Endothelial cell of umbilical vein (primary cell): ENCODE measurements at regions not wholly inside any gene's neighbourhood (a gene's known extent, or its start where the extent isn't known, plus 50 kb on each side); places are given as distances from the start of the nearest gene placed in this dataset.

Source experiments
- JUN ChIP-seq: IDR thresholded peaks from 2 replicates; pipeline ENCODE4 v1.6.1; 2011; ENCODE audit warnings: borderline replicate concordance, low read depth; ENCODE audit not compliant: insufficient read length, insufficient read depth
- POLR2A ChIP-seq: IDR thresholded peaks from 2 replicates; pipeline ENCODE4 v1.6.1; 2012; ENCODE audit warnings: low read depth, mild to moderate bottlenecking, control low read depth, low read length
- POLR2AphosphoS5 ChIP-seq: IDR thresholded peaks from 2 replicates; pipeline ENCODE4 v1.6.1; 2012; ENCODE audit warnings: low read depth, mild to moderate bottlenecking, control low read depth, low read length, moderate library complexity; ENCODE audit not compliant: insufficient read depth
- TF ChIP-seq, protein P1 (sequence below), 2 donors: IDR thresholded peaks; 1 replicate in 1 of 2; 2 replicates in 1 of 2; pipeline ENCODE4 v1.5.1; 2011; ENCODE audit warnings: low read length in 2 of 2, mild to moderate bottlenecking in 2 of 2, moderate library complexity in 2 of 2, control low read depth in 1 of 2, inconsistent platforms in 1 of 2, low read depth in 1 of 2; ENCODE audit not compliant: insufficient read depth in 1 of 2; ENCODE audit errors: extremely low read depth in 1 of 2

DNA sequence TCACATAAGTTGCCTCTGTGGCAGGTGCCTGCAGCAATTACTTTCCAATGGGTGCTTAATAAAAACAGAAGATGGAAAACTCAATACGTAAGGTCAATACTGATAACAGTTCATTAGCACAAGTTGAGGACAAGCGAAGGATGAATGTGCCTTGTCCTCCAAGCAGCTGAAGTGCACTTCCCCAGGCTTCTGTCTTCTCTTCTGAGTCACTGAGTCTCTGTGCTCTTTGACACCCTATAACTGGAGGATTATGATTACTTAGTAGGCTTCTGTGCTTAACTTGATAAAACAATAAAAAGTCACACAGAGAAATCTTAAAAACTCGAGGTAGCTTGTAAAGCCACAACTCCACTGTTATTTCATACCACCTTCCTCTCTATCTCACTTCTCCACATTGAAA, 216.6 kb upstream of the ADCY2 start:
- TF ChIP-seq POLR2AphosphoS5 (no peak), POLR2A (no peak), JUN (no peak)
- TF ChIP-seq, protein P1, sequence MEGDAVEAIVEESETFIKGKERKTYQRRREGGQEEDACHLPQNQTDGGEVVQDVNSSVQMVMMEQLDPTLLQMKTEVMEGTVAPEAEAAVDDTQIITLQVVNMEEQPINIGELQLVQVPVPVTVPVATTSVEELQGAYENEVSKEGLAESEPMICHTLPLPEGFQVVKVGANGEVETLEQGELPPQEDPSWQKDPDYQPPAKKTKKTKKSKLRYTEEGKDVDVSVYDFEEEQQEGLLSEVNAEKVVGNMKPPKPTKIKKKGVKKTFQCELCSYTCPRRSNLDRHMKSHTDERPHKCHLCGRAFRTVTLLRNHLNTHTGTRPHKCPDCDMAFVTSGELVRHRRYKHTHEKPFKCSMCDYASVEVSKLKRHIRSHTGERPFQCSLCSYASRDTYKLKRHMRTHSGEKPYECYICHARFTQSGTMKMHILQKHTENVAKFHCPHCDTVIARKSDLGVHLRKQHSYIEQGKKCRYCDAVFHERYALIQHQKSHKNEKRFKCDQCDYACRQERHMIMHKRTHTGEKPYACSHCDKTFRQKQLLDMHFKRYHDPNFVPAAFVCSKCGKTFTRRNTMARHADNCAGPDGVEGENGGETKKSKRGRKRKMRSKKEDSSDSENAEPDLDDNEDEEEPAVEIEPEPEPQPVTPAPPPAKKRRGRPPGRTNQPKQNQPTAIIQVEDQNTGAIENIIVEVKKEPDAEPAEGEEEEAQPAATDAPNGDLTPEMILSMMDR (IDR thresholded peaks at IDR 0.05; ENCODE audit: extremely low read depth in 1 of 2, insufficient read depth in 1 of 2, low read depth in 1 of 2, low read length in 2 of 2): no peak
